Fibroblast of peridontal ligament (primary cell): ENCODE measurements at regions not wholly inside any gene's neighbourhood (a gene's known extent, or its start where the extent isn't known, plus 50 kb on each side); places are given as distances from the start of the nearest gene placed in this dataset.
"Not testable (repeated sequence)": the region's sequence is repeated elsewhere in the genome, so short reads cannot be mapped to it uniquely, and the experiment has no call there.

Experiments used
- DNase-seq: peaks from one replicate; pipeline ENCODE4 v3.0.0-alpha.2; 2010; ENCODE audit errors: extremely low read depth

DNA sequence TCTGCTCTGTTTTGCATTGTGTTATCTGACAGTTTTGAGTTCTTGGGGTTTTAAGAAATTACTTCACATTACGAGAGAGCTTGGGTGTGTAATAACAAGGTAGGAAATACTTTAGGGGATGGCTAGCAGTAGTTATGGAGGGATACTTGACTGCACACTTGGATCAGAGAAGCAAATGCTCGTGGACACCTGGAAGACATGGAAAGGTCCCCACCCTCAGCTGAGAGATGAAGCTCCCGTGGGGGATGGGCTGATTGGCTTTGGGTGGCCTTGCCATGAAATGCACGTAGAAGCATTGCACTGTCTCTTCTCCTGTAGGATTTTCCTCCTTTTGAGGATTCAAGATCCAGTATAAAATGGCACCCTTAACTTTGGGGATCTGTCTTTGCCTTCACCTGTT is 61.5 kb upstream of the UNC93A start:
- no peak for DNase-seq

DNA sequence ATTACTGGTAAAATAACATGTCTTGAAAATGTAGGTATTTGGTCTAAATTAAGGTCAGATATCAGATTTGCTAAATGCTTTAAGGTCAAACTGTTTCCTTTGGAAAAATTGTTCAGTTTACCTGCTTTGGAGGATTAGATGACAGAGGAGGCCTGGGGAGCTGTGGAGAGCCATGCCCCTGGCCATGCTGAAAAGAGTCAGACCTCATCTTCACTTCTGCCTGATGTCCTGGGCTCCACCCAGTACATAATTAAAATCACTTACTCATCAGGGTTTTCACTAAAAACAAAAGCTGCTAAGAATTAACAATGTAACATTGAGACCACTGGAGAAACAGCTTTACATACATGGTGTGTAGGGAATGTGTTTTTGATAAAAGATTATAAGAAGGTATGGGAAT is 60.8 kb upstream of the UNC93A start:
- no peak for DNase-seq

DNA sequence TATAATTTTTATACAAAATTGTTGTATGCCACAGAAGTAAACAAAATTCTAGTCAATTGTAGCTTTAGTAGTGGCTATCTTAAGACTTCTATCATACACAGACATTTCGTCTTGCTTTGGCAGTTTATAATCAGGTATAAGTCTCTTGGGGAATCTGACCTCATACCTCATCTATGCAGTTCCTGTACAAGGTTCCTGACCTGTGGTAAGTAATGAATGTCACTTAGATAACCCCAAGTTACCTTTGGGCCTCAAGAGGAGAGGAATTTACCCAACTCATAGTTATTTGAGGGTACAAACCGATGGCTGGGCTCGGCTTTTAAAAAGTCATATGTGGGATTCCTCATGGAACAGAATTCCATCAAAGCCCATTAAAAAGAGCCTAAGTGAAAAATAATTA is 58.8 kb upstream of the UNC93A start:
- no peak for DNase-seq

DNA sequence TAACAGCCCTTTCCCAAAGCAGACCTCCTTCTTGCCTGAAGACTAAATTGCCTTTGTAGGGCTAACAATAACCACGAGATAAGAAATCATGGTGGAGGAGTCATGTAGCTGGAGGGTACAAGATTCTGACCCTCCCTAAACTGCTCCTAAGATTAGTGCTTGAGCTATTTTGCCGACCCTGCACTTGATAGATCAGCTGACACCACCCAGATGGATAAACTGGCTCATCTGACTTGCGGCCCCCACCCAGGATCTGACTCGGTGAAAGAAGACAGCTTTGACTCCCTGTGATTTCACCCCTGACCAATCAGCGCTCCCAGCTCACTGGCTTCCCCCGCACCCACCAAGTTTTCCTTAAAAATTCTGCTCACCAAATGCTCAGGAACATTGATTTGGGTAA is 57.6 kb upstream of the UNC93A start:
- no peak for DNase-seq

DNA sequence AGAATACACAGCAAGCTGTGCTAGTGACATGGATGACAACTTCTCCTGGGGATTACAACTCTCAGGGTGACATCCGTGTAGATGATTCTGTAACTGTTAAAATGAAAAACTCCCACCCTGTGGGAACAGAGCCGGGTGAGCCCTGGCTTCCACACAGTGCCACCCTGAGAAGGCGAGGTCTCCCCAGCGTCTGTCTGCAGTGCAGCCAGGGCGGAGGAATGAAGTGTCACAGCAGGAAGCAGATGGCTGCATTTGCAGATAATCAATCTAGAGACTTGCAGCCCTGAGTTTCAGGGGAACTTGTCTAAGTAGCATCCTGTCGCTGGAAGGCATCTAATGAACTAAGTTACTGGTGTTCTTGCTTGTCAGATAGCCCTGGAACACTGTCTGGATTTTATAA is 56.5 kb upstream of the UNC93A start:
- DNase-seq, result not testable (repeated sequence)

DNA sequence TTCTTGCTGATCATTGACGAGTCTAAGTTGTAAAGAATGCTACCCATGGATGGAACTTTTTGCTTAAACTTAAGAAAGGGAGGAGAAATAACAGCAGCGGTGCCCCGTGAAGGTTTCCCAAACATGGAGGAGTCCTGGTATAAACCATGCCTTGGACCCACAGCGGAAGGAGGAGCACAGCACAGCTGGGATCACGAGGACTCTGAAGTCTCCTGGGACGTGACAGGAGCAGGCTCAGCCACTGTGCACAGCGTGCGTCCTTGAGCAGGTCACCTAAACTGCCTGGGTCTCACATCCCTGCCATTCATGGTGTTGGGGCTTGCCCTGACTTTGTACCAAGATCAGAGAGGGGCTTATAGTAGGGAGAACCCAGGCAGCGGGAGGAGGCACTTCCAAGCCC is 56.1 kb upstream of the UNC93A start:
- DNase-seq, result no peak

DNA sequence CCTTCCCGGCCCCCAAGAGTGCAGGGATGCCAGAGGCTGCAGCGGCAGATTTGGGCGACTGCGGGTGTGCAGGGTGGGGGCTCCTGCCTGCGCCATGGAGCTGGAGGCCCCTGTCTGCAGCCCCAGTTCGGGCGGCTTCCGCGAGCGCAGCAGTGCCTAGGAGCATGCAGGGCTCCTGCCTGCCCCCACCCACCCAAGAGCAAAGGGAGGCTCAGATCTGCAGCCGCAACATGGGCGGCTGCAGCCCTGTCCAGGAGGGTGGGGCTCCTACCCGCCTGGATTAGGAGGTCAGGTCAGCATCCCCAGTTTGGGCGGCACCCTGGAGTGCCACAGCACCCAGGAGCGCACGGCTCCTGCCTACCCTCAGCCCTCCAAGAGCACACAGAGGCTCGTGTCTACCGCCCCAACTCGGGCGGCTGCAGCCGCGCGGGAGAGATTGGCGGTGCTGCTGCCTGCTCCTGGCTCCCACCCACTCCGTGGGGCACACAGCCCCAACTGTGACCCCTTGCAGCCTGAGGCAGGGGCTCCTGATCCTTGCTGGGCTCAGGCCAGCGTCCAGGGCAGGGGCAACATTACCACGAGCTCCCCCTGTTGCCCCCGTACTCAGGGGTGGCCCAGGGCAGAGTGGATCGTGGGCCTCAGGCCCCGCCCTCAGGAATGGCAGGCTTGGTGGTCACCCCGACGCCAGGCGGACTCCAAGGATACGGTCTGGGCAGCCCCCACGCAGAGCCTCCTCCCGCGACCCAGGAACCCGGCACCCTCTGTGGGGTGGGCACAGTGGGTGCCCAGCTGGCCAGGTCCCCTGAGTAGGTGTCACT is 55.5 kb upstream of the UNC93A start:
- DNase-seq, result no peak

DNA sequence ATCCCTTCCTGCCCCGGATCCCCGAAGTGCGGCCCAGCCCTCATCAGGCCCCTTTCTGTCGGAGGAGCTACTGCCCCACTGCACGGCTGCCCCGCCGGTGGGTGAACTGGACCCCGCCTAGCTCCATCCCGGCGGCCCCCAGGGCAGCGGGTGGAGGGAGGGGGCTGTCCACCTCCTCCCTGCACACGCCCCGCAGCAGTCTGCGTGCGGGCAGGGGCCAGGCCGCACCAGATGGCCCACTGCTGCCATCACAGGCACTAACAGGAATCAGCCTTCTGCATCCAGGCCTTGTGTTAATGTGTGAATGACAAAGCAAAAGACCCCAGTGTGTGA is 54.9 kb upstream of the UNC93A start:
- no peak for DNase-seq

DNA sequence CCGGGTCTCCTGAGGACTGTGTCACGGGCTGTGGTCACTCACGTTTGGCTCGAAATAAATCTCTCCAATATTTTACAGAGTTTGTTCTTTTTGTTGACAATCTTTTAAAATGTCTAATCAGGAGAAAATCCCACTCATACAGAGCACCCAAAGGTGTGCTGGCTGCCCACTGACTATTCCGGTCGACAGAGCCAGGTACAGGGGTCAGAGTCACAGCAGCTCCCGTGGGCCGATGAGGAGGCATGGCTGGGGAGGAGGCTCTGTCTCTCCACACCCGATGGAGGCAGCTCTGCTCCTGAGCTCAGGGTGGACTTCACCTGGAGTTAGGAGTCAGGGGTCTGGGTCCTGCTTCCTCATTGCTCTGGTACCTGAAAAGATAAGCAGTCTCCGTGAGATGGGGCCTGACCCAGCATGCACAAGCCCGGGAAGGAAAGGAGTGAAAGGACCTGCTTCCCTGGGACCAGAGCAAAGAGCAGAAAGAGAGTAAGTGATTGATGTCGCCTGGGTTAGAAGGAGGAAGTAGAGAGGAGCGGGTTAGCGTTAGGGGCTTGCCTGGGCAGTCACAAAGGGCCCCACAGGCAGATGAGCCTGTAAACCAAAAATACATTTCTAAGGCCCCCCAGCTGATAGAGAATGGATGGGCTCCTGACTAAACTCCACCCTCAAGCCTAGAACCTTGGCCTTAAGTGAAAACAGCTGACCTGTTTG is 53.5 kb upstream of the UNC93A start:
- DNase-seq, result no peak

DNA sequence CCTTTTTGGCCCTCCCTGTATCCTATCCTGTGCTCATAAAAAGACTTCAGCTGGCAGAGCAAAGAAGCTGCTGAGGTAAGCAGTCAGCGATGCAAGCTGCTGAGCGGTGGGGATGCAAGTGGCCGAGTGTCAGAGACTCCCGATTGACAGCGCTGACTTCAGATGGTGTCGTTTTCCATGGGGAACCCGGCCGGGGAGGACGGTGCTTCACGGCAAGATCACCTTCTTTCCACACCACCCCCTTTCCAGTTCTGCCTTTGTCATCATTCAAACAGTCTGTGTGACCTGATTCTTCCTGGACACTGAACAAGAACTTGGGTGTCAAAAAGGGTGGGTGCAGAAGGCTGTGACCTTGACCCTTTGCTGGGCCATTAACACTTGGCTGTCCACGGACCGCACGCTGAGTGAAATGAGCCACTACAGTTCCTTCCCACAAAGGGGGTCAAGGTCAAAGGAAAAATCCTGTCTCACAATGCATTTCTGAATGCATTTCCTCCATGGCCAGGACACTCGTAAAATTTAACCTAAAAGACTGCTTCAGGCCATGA is 52.9 kb upstream of the UNC93A start:
- DNase-seq, result no peak

DNA sequence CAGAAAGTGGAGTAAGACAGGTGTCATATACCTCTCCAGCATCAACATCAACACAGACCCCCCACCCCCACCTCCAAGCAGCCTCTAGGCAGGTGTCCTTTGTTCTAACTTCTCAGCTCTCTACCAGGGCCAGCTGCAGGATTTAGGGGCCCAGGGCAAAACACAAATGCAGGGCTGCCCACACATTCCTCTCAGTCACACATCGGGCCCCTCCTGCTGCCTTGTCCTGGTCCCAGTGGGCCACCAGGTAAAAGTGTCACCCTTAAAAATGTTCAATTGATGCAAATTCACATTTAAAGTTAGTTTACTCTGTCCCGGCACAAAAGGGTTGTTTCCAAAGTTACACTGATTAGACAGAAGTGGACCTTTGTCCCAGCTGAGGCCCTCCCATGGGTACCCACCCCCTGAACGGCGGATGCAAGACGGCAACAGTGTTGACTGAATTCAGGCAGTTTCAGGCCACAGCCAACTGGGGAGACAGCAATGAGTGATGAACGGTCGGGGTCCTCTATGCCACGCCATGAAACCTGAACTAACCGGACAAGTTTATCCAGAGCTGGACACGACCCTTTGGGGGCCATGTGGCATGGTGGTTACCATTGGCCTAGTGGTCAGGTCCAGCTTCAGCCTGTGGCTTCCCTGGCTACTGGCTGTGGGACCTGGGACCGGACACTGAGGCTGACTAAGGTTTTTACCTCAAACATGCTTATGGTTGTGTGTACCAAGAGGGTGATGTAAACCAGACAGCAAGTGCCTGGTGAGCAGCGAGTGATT is 52.2 kb upstream of the UNC93A start:
- no peak for DNase-seq

DNA sequence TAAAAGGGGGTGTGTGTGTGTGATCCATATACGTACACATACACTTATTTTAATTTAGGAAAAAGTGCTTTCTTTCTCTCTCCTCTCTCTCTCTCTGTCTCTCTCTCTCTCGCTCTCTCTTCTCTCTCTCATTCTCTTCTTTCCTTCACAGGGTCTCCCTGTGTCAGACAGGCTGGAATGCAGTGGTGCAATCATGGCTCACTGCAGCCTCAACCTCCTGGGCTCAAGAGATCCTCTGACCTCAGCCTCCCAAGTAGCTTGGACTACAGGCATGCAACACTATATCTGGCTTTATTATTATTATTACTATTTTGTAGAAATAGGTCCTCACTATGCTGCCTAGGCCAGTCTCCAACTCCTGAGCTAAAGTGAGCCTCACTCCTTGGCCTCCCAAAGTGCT is 51.6 kb upstream of the UNC93A start:
- DNase-seq, result not testable (repeated sequence)

DNA sequence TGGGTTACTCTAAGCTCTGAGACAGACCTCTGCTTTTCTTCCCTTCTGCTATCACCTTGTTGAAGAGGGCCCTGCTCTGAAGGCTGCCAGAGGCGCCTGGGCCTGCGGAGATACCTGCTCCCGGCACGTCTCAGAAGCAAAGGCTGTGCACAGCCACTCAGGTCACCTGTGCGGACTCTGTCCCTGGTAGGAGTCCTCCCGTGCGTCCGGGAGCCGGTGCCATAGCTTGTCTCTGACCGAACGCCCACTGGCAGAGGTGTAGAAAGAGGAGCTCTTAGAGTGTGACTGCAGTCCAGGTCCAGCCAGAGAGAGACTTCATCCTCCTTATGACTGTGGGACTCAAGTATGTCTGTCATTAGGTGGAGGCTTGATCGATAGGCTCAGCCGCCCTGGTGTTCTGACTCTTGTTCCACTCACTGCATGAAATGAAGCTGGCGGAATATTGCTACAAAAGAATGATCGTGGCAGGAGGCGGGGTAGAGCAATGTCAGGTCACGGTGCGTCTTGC is 51.0 kb upstream of the UNC93A start:
- DNase-seq, result no peak
